Lower leg skin (tissue), 4 donors: ENCODE measurements at regions not wholly inside any gene's neighbourhood (a gene's known extent, or its start where the extent isn't known, plus 50 kb on each side); places are given as distances from the start of the nearest gene placed in this dataset.

ENCODE experiments used
- DNase-seq, 2 donors: peaks; one replicate each; pipeline ENCODE4 v3.0.0-alpha.2; 2019; ENCODE audit warnings: low spot score in 2 of 2
- H3K4me3 ChIP-seq: fragments of 200-600 bp; sonication (generic); 2 replicates; pipeline ENCODE4 v1.5.1; 2017; ENCODE audit warnings: mild to moderate bottlenecking, low read depth; ENCODE audit not compliant: poor library complexity, severe bottlenecking
- CTCF ChIP-seq, 3 donors: fragments of 450-650 bp; IDR thresholded peaks; one replicate each; pipeline ENCODE4 v1.5.1; 2016; ENCODE audit warnings: antibody characterized with exemption in 3 of 3, mild to moderate bottlenecking in 3 of 3, moderate library complexity in 2 of 3
- POLR2A ChIP-seq, 2 donors: fragments of 450-650 bp; IDR thresholded peaks; one replicate each; pipeline ENCODE4 v1.6.1; 2016 to 2017; ENCODE audit warnings: antibody characterized with exemption in 2 of 2, mild to moderate bottlenecking in 1 of 2, moderate library complexity in 1 of 2
- WGBS, 2 donors: methylation state at CpG; one replicate each; pipeline ENCODE4 v1.1.5; 2018; 5-methylcytosine and 5-hydroxymethylcytosine counted together
- intact Hi-C: fragments of 100-400 bp; cut with DNase I; formaldehyde crosslinking; loops from one replicate; pipeline ENCODE4 v1.15.0; 2023; ENCODE audit warnings: low total_unique reads

DNA sequence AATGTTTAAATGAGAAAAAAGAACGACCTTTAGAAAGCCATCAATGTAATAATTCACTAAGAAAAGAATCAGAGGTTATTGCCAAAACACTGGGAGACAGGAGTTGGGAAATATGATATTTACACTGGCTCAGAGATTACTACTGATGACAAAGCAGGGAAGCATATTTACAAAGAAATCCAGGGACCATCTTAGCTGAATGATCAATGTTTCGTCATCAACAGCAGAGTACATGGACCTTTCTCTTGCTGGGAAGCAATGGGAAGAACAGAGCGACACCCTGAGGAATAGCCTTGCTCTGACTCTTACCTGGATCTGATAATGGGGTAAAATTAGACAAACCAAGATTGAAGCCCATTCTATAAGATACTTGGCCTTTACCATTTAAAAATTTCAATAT lies 1293.5 kb downstream of the XPNPEP1 start:
- TF ChIP-seq CTCF (IDR thresholded peaks at IDR 0.05) = no peak
- no peak for TF ChIP-seq POLR2A (IDR thresholded peaks at IDR 0.05)
- no peak overlapping the region for H3K4me3 ChIP-seq
- WGBS, 2 donors = 58 to 67% methylated on average over 3 of the region's 3 CpGs
- intact Hi-C loops = no loop called here
- DNase-seq = no peak

- intact Hi-C loops = no loop called here
- no peak overlapping the region for H3K4me3 ChIP-seq
- no peak for TF ChIP-seq CTCF (IDR thresholded peaks at IDR 0.05)
- TF ChIP-seq POLR2A (IDR thresholded peaks at IDR 0.05) = no peak
- WGBS, 2 donors = 83 to 88% methylated on average over 1 of the region's 1 CpG
- DNase-seq = no peak
Measured at GRCh38 chr10:108624052-108624451, 1299.3 kb downstream of the XPNPEP1 start.

DNA sequence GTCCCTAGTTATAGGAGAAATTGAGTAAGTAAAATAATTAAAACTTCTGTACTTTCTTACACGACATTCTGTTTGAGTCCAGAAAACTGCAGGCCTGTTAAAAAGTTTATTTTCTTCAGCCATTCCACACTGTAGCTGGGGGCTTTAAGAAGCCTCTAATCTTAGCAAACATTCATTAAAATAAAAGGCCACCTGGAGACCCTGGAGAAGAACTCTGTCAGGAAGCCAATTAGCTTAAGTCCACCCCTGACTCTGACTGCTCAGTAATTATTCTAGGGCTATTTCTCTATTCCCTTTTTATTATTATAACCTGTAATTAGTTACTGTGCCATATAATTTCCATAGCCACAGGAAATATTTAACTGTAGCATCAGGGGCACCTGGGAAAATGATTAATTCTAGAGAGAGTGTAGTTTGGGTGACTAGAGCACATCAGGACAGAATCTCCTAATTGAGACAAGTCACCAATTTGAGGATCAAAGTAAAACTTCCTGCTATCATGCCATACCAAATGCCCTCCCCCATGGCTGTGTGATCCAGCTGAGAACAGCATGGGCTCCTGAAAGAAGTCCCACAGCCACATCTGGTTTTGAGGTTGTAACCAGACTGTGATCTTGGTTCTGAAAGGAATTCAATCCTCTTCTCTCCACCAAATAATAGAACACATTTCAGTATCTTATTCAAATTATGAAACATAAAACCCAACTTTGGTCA lies 1302.3 kb downstream of the XPNPEP1 start:
- TF ChIP-seq POLR2A (IDR thresholded peaks at IDR 0.05) = no peak
- no peak for TF ChIP-seq CTCF (IDR thresholded peaks at IDR 0.05)
- WGBS, 2 donors = 49 to 51% methylated on average over 1 of the region's 1 CpG
- H3K4me3 ChIP-seq = no peak overlapping the region
- intact Hi-C loops = no loop called here
- DNase-seq = no peak

DNA sequence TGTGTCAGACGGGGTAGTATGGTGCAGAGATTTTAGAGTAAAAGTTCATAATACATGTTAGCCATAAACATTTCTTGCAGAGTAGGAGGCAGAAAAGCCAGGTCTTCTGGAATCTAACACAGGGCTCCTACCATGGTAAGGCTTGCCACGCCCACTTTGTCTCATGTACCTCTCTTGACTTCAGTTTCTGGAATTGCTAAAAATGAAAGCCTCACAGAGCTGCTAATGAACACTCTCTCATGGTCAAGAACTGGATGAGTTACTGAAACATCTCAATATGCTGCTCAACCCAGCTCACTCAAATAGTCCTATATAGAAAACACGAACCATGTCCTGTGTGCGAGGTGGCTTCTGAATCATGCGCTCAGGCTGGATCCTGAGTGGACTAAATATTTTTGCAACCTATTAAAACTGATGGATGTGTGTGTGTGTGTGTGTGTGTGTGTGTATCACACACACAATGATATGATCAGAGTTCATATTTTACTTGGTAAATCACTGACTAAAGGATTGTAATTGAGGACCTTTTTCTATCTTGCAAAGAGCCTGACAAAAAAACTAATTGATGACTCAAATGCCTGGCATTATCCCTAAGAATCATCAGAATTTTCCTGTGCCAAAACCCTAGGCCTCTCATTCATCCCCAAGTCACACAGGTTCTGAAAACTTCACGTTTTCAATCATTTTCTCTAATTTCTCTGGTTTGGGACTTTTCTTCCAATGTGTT lies 1306.6 kb downstream of the XPNPEP1 start:
- no peak for DNase-seq
- no peak for TF ChIP-seq POLR2A (IDR thresholded peaks at IDR 0.05)
- TF ChIP-seq CTCF (IDR thresholded peaks at IDR 0.05) = no peak
- intact Hi-C loops = no loop called here
- H3K4me3 ChIP-seq = no peak overlapping the region
- 83 to 84% methylated on average over 6 of the region's 6 CpGs for WGBS, 2 donors

DNA sequence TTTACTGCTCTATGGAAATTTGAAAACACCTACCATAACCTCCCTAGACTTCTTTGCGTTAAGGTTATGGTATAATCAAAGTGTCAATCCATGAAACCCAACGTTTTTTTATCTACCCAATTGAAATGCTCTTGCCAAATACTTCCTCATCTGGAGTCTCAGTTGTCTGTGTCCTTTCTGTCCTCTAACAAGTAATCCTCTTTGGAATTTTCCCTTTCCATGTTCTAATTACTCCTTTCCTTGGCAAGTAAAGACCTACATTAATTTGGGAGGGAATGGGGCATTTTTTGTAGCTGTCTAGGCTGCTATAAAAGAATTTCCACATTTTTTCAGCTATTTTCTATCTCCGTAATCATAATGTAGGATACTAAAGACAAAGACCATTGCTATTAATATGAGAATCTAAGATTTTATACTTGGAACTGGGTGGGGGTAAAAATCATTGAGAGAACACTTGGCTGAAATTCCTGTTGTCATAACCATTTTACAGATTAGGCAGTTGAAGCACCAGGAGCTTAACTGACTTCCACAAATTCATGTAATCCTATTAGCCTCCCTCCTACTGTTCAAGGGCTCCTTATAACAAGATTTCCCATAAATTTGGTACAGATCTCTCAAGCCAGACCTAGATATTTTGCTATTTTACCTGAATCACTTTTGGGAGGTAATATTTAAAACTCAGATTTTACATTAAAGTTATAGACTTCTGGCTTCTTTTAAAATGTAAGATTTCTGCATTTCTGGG lies 1307.6 kb downstream of the XPNPEP1 start:
- no peak for DNase-seq
- WGBS, 2 donors = 63 to 70% methylated on average over 3 of the region's 3 CpGs
- intact Hi-C loops = no loop called here
- H3K4me3 ChIP-seq = no peak overlapping the region
- TF ChIP-seq CTCF (IDR thresholded peaks at IDR 0.05) (no peak), POLR2A (IDR thresholded peaks at IDR 0.05) (no peak)
